NCI-H2196 treated with DMSO at 0.1 percent for 48 hours (cell line): ENCODE measurements at regions not wholly inside any gene's neighbourhood (a gene's known extent, or its start where the extent isn't known, plus 50 kb on each side); places are given as distances from the start of the nearest gene placed in this dataset.
"Not testable (repeated sequence)": the region's sequence is repeated elsewhere in the genome, so short reads cannot be mapped to it uniquely, and the experiment has no call there.

ENCODE experiments used
- DNase-seq: peaks from one replicate; lab custom pipeline; 2025; ENCODE audit not compliant: unreplicated experiment; lab: John Stamatoyannopoulos, UW

DNA sequence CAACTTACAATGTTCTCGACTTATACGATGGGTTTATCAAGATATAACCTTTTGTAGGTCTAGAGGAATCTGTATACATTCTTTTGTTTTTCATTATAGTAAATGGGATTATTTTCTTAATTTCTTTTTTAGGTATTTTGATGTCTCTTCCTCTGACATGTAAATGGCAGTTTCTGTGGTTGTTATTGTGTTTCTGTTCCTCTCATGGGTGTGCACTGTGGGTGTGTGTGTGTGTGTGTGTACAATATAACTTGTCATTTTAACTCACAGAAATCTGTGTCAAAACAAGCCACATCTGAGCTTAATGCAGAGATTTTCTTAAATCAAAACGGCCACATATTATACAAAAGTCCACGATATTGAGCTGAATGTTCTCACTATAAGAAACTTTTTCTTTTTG, 1300.8 kb upstream of the B3GALT2 start:
- no peak for DNase-seq

DNA sequence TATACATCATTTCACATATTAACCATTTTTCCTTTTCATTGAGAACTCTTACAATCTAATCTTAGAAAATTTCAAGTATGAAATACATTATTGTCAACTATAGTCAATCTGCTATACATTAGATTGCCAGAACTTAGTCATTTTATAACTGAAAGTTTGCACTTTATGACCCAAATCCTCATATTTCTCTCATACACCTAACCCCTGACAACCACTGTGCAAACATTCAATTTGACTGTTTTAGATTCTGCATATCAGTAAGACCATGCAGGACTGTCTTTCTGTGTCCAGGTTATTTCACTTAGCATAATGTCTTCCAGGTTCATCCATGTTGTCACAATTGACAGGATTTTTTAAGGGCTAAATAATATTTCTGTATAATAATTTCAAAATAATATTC, 1299.0 kb upstream of the B3GALT2 start:
- no peak for DNase-seq

- no peak for DNase-seq
Measured at GRCh38 chr1:194478731-194479130, 1292.3 kb upstream of the B3GALT2 start.

GRCh38 chr1:194477908-194478307, 1291.5 kb upstream of the B3GALT2 start:
- DNase-seq = no peak

DNA sequence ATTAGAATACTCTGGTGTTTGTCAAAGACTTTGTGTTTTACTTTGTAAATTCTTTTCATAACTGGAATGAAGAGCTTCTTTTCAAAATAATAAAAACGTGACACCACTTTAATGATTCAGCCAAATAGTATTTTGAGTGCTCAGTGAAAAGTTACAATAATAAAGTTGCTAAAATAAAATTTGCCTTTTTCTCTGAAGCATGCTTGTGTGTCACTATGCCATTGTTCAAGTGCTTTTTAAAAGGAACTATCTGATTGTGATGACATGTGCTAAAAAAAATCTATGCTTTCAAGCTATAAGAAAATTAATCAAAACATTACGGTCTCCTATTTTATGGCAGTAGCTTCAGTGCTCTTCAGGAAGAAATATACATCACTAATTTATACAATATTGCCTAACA, 1290.5 kb upstream of the B3GALT2 start:
- DNase-seq = no peak

- DNase-seq = no peak
Measured at GRCh38 chr1:194476351-194476750, 1289.9 kb upstream of the B3GALT2 start.

DNA sequence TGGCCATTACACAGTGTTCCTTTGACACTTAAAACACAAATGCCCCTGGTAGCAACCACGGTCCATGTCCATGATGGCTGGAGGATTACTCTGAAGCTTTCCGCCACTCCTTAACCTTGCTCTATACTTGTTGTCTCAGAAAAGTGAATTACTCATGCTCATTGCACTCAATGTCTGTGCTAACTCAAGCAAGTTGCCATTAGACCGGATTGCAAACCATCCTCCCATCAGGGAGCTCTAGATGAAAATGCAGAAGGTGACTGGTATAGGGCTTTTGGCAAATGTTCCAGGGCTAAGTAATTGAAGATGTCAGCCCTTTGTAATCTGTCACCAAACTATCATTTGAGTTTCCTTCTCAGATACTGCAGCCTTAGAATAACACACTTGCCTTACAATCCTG, 1288.3 kb upstream of the B3GALT2 start:
- no peak for DNase-seq

DNA sequence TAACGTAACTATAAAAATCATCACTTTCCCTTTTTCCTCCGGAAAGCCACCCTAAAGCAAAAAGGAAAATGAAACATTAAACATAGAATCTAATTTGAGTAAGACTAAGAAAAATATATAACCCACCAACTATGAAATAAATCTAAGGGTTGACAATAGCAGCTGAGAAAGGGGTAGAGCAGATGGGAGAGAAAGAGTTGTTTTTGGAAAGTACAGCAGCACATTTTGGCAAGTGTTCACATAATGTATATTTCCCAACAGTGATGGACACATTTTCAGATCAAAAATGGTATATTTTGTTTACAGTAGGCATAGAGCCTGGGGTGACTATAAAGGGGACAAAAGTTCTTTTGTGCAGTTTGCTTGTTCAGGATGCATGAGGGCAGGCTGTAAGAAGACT, 1287.4 kb upstream of the B3GALT2 start:
- DNase-seq = no peak

DNA sequence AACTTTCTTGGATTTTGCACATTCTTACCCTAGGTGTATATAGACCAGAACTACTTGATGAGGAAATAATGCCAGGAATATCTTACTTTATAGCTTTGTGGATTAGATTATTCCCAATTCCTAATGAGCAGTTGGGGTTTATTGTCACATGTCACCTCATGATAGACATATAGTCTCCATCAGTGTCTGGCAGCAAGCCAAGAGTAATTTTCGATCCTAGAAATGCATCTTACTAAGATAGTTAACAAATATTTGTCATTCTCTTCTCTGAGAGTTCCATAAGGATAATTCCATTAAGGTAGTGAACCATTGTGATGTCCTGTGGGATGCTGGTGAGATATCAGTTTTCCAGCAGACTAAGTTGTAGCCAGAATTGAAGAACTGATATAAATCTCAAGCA, 1282.9 kb upstream of the B3GALT2 start:
- DNase-seq = no peak

DNA sequence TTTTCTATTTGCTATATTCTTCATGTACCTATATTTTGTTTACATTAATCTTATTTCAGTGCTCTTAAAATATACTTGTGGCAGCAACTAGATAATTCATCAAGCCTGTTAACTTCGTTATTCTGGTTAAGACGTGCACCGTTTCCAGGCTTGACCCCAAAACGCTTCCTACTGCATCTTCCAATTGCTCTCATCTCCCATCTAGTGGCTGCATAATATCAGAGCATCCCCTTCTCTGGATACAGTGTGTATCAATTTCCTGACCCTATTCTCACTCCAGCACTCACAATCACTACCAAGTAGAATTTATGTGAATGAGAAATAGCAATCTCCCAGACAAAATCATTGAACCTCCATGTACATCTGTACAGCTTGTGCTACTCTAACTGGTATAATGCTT, 1280.3 kb upstream of the B3GALT2 start:
- DNase-seq = no peak

- no peak for DNase-seq
Measured at GRCh38 chr1:194447636-194448035, 1261.2 kb upstream of the B3GALT2 start.

- no peak for DNase-seq
Measured at GRCh38 chr1:194445244-194445643, 1258.8 kb upstream of the B3GALT2 start.

GRCh38 chr1:194442901-194443575, 1256.6 kb upstream of the B3GALT2 start:
- DNase-seq = no peak

GRCh38 chr1:194437135-194437534, 1250.7 kb upstream of the B3GALT2 start:
- no peak for DNase-seq

GRCh38 chr1:194431121-194431520, 1244.7 kb upstream of the B3GALT2 start:
- DNase-seq = no peak

DNA sequence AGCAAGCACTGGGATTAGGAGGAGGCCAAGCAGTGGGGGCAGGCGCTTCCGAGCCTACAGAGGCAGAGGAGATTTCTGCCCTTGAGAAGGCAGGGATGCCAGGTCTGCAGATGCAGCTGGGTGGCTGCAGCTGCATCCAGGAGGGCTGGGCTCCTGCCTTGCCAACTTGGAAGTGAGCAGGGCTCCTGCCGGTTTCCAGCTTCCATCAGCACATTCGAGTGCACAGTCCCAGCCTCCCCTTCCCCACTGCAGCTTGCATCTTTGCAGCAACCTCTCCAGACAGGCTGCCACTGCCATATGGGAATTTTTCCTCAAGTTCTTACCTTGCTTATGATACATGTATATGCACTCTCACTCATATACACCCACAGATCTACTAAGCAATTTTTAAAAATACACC, 1234.3 kb upstream of the B3GALT2 start:
- DNase-seq = no peak

DNA sequence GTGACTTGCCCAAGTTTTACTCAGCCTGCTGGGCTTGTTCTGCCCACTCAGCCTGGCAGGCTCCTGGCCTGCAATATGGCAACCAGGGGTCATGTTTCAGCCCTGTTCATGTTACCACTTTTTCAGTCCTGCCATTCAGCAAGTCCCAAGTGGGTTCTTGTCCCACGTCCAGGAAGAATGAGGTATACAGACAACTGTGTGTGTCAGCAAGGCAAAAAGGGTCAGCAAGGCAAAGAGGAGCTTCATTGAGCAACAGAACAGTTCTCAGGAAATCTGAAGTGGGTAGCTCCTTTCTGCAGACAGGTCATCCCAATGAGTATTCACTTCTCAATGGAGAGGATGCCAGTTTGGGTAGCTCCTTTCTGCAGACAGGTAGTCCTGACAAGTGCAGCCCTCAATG, 1233.3 kb upstream of the B3GALT2 start:
- no peak for DNase-seq

DNA sequence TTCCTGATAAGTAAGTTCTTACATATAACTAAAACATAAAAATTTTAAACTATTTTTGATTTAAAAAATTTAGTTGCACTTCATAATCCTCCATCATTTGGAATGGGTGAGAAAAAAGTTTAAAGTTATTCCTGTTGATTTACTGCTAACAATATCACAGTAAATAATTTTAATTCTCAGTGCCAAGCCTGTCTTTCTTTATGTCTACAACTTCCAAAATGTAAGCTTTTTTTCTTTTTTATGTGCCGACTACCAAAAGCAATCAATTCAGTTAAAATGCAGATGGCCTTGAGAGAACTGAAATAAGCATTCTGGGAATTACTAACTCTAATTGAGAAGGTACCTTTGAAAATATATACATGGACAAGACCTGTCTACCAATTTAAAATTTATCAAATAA, 1224.3 kb upstream of the B3GALT2 start:
- DNase-seq = no peak

DNA sequence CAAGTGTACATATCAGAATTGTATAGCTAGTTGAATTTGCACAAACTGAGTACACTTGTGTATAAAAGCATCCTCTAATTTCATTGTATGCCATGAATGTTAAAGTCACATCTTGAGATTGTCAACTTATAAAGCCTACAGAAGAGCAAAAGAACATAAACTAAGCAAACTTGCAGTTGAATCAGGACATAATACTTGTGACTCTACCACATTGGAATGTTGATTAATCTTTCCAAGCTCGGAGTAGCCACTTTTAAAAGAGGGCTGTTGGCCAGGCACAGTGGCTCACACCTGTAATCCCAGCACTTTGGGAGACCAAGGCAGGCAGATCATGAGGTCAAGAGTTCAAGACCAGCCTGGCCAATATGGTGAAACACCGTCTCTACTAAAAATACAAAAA, 1220.8 kb upstream of the B3GALT2 start:
- not testable (repeated sequence) for DNase-seq

DNA sequence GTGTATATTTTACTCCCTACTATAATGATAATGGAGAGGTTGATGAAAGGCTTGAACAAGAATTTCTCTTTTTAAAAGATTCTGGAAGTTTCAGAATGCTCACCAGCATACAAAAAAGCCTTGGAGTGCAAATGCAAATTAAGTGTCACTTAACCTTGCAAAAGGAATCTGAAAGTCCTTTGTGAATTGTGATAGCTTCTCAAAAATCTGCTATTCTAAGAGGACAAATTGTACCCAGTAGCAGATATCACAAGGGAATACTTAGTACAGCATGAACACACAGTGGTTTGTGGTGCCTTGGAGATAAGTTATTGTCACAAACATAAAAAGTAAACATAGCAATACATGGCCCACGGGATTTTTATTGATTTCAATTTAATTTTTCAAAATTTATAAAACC, 1208.3 kb upstream of the B3GALT2 start:
- DNase-seq = no peak

GRCh38 chr1:194387531-194387930, 1201.1 kb upstream of the B3GALT2 start:
- DNase-seq = no peak

DNA sequence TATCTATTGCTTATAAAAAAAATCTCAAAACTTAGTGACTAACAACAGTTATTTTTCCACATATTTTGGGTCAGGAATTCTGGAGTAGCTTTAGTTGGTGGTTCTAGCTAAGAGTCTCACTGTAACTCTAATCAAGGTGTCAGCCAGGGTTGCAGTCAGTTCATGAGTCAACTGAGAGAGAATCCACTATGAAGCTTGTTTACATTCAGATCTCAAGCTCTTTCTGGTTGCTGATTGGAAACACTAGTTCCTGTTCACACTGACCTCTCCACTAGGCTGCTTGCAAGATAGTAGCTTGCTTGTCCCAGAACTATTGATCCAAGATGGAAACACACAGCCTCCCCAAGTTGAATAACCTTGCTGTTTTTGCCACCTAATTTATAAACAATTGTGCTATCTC, 1192.1 kb upstream of the B3GALT2 start:
- DNase-seq = no peak

DNA sequence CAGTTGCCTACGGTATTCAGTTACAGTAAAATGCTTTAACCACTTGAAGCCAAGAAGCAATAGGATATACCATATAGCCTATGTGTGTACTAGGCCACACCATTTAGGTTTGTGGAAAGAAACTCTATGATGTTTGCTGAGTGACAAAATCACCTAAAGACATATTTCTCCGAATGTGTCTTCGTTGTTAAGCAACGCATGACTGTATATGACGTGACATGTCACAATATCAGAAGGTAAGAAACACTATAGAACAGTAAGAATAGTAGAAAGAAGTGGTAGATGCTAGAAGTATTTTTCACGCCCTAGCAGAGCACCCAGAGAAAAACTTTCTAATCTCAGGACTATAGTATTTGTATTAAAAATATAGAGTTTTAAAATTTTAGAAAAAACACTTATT, 1188.2 kb upstream of the B3GALT2 start:
- no peak for DNase-seq

GRCh38 chr1:194372266-194372665, 1185.9 kb upstream of the B3GALT2 start:
- DNase-seq = no peak
